Kidney epithelial cell (primary cell): ENCODE measurements at regions not wholly inside any gene's neighbourhood (a gene's known extent, or its start where the extent isn't known, plus 50 kb on each side); places are given as distances from the start of the nearest gene placed in this dataset.
A peak's percentile ranks its signal among the peaks of the same experiment; 100 is the strongest.

Experiments used
- DNase-seq: peaks from one replicate; pipeline ENCODE4 v3.0.0-alpha.2; 2010; ENCODE audit warnings: low read depth
- H3K27me3 ChIP-seq: 2 replicates; pipeline ENCODE4 v1.6.0; 2011; ENCODE audit warnings: low read length; ENCODE audit not compliant: control insufficient read depth, insufficient read depth
- H3K36me3 ChIP-seq: 2 replicates; pipeline ENCODE4 v1.5.1; 2011; ENCODE audit warnings: low read length; ENCODE audit not compliant: control insufficient read depth, insufficient read depth
- H3K4me3 ChIP-seq: 2 replicates; pipeline ENCODE4 v1.5.1; 2011; ENCODE audit warnings: low read depth, mild to moderate bottlenecking, control low read depth, low read length
- CTCF ChIP-seq: IDR thresholded peaks from 2 replicates; pipeline ENCODE4 v1.5.1; 2011; ENCODE audit warnings: mild to moderate bottlenecking, moderate library complexity, low read length, control low read depth, inconsistent platforms; ENCODE audit not compliant: insufficient read depth, poor library complexity, severe bottlenecking

GRCh38 chr19:23855676-23856075 lies 59.0 kb upstream of the ZNF726 start:
- H3K36me3 ChIP-seq = no peaks in the 10 kb centered on the region
- DNase-seq = no peak
- H3K27me3 ChIP-seq = no peaks in the 10 kb centered on the region
- TF ChIP-seq CTCF = no peak
- H3K4me3 ChIP-seq = no peak overlapping the region

- Histone ChIP-seq H3K36me3 (no peaks in the 10 kb centered on the region), H3K27me3 (no peaks in the 10 kb centered on the region), H3K4me3 (no peak overlapping the region)
- TF ChIP-seq CTCF = no peak
- no peak for DNase-seq
Observed at GRCh38 chr19:23851966-23852365, 62.7 kb upstream of the ZNF726 start.

- Histone ChIP-seq H3K4me3 (no peak overlapping the region), H3K36me3 (no peaks in the 10 kb centered on the region), H3K27me3 (no peaks in the 10 kb centered on the region)
- DNase-seq = no peak
- no peak for TF ChIP-seq CTCF
Observed at GRCh38 chr19:23832717-23833327, 74.1 kb upstream of the ZNF681 start.

GRCh38 chr19:23823952-23824389 lies 65.3 kb upstream of the ZNF681 start:
- H3K27me3 ChIP-seq = no peaks in the 10 kb centered on the region
- H3K36me3 ChIP-seq = no peaks in the 10 kb centered on the region
- no peak for TF ChIP-seq CTCF
- DNase-seq = no peak
- no peak overlapping the region for H3K4me3 ChIP-seq

- no peak for DNase-seq
- no peaks in the 10 kb centered on the region for H3K27me3 ChIP-seq
- TF ChIP-seq CTCF = no peak
- no peak overlapping the region for H3K4me3 ChIP-seq
- no peaks in the 10 kb centered on the region for H3K36me3 ChIP-seq
Observed at GRCh38 chr19:23822735-23823134, 64.0 kb upstream of the ZNF681 start.

GRCh38 chr19:23817519-23817918 lies 58.8 kb upstream of the ZNF681 start:
- TF ChIP-seq CTCF = peak; percentile 32
- no peak overlapping the region for H3K4me3 ChIP-seq
- H3K36me3 ChIP-seq = no peaks in the 10 kb centered on the region
- DNase-seq = no peak
- no peaks in the 10 kb centered on the region for H3K27me3 ChIP-seq
